HFFc6 (cell line): ENCODE measurements at regions not wholly inside any gene's neighbourhood (a gene's known extent, or its start where the extent isn't known, plus 50 kb on each side); places are given as distances from the start of the nearest gene placed in this dataset.

ENCODE experiments used
- DNase-seq: peaks from one replicate; pipeline ENCODE4 v3.0.0-alpha.2; 2018
- H3K27ac Mint-ChIP-seq: 2 replicates; pipeline ENCODE4 v1.8.0; 2020; ENCODE audit warnings: mild to moderate bottlenecking, mixed read lengths
- H3K27me3 Mint-ChIP-seq: 2 replicates; pipeline ENCODE4 v1.8.0; 2021; ENCODE audit warnings: mild to moderate bottlenecking, moderate library complexity, mixed read lengths; ENCODE audit not compliant: insufficient read depth
- H3K36me3 Mint-ChIP-seq: 2 replicates; pipeline ENCODE4 v1.8.0; 2021; ENCODE audit warnings: low read depth, mixed read lengths
- H3K4me1 Mint-ChIP-seq: 2 replicates; pipeline ENCODE4 v1.8.0; 2020; ENCODE audit warnings: low read depth, mixed read lengths
- H3K4me3 Mint-ChIP-seq: 2 replicates; pipeline ENCODE4 v1.8.0; 2020; ENCODE audit warnings: mild to moderate bottlenecking, moderate library complexity, mixed read lengths
- H3K9me3 Mint-ChIP-seq: 2 replicates; pipeline ENCODE4 v1.8.0; 2020; ENCODE audit warnings: mild to moderate bottlenecking, mixed read lengths
- CTCF ChIP-seq: fragments of 200-600 bp; sonication (generic); IDR thresholded peaks from 2 replicates; pipeline ENCODE4 v1.5.0; 2021; ENCODE audit warnings: antibody characterized with exemption, mild to moderate bottlenecking

GRCh38 chr18:61750840-61751668 is 141.8 kb downstream of the RNF152 start:
- Mint-ChIP-seq H3K27ac (no peak overlapping the region), H3K4me3 (no peak overlapping the region), H3K36me3 (no peaks in the 10 kb centered on the region), H3K27me3 (peaks cover 6% of the 10 kb centered on the region; the same call in 1 of the 2 replicates), H3K9me3 (no peaks in the 10 kb centered on the region), H3K4me1 (peaks cover 4% of the 10 kb centered on the region)
- no peak for DNase-seq
- no peak for TF ChIP-seq CTCF

- Mint-ChIP-seq H3K27me3 (peaks cover 6% of the 10 kb centered on the region; the same call in 1 of the 2 replicates), H3K27ac (no peak overlapping the region), H3K4me3 (no peak overlapping the region), H3K4me1 (no peaks in the 10 kb centered on the region), H3K36me3 (no peaks in the 10 kb centered on the region), H3K9me3 (no peaks in the 10 kb centered on the region)
- no peak for TF ChIP-seq CTCF
- no peak for DNase-seq
Observed at GRCh38 chr18:61749546-61749945, 143.3 kb downstream of the RNF152 start.

- Mint-ChIP-seq H3K9me3 (no peaks in the 10 kb centered on the region), H3K4me3 (no peak overlapping the region), H3K27me3 (peaks cover 5% of the 10 kb centered on the region; the same call in 1 of the 2 replicates), H3K27ac (no peak overlapping the region), H3K4me1 (no peaks in the 10 kb centered on the region; the same call in 1 of the 2 replicates), H3K36me3 (no peaks in the 10 kb centered on the region)
- TF ChIP-seq CTCF = no peak
- no peak for DNase-seq
Observed at GRCh38 chr18:61749031-61749430, 143.8 kb downstream of the RNF152 start.

GRCh38 chr18:61748004-61748403 is 144.8 kb downstream of the RNF152 start:
- no peaks in the 10 kb centered on the region; the same call in 1 of the 2 replicates for H3K4me1 Mint-ChIP-seq
- no peaks in the 10 kb centered on the region for H3K36me3 Mint-ChIP-seq
- no peak for TF ChIP-seq CTCF
- no peak overlapping the region for H3K4me3 Mint-ChIP-seq
- H3K27ac Mint-ChIP-seq = no peak overlapping the region
- DNase-seq = no peak
- H3K27me3 Mint-ChIP-seq = peaks cover 5% of the 10 kb centered on the region; the same call in 1 of the 2 replicates
- H3K9me3 Mint-ChIP-seq = no peaks in the 10 kb centered on the region

GRCh38 chr18:61743775-61744531 is 148.9 kb downstream of the RNF152 start:
- no peaks in the 10 kb centered on the region; the same call in 1 of the 2 replicates for H3K36me3 Mint-ChIP-seq
- DNase-seq = no peak
- no peak overlapping the region for H3K4me3 Mint-ChIP-seq
- H3K27ac Mint-ChIP-seq = no peak overlapping the region
- TF ChIP-seq CTCF = no peak
- no peaks in the 10 kb centered on the region for H3K27me3 Mint-ChIP-seq
- H3K9me3 Mint-ChIP-seq = no peaks in the 10 kb centered on the region
- peaks cover 18% of the 10 kb centered on the region for H3K4me1 Mint-ChIP-seq
